Natural killer cell treated with Interleukin-12 subunit alpha and Interleukin-12 subunit beta and Interleukin-15 and Interleukin-18, amount 100 ng/mL, for 72 hours (primary cell): ENCODE measurements at regions not wholly inside any gene's neighbourhood (a gene's known extent, or its start where the extent isn't known, plus 50 kb on each side); places are given as distances from the start of the nearest gene placed in this dataset.
A peak's percentile ranks its signal among the peaks of the same experiment; 100 is the strongest.

Source experiments
- ATAC-seq, 2 donors: fragments of 150-1000 bp; cut with Tn5 transposase in 1 of 2; sonication (Bioruptor Pico), chemical (Tn5 transposase) in 1 of 2; 2 replicates each; pipeline ENCODE4 v1.10.0; 2021
- DNase-seq: peaks from one replicate; pipeline ENCODE4 v3.0.0; 2022; ENCODE audit warnings: low spot score
- H3K27ac Mint-ChIP-seq, 2 donors: 1 replicate in 1 of 2; 2 replicates in 1 of 2; pipeline ENCODE4 v1.8.0; 2022; ENCODE audit warnings: mixed read lengths in 2 of 2, mild to moderate bottlenecking in 1 of 2, moderate library complexity in 1 of 2
- H3K27me3 Mint-ChIP-seq, 2 donors: 1 replicate in 1 of 2; 2 replicates in 1 of 2; pipeline ENCODE4 v1.8.0; 2022; ENCODE audit warnings: mixed read lengths in 2 of 2
- H3K36me3 Mint-ChIP-seq: one replicate; pipeline ENCODE4 v1.8.0; 2022; ENCODE audit warnings: mixed read lengths
- H3K4me1 Mint-ChIP-seq, 2 donors: 1 replicate in 1 of 2; 2 replicates in 1 of 2; pipeline ENCODE4 v1.8.0; 2022; ENCODE audit warnings: low read depth in 2 of 2, mixed read lengths in 2 of 2, mild to moderate bottlenecking in 1 of 2
- H3K4me3 Mint-ChIP-seq: one replicate; pipeline ENCODE4 v1.8.0; 2022; ENCODE audit warnings: mixed read lengths
- H3K9me3 Mint-ChIP-seq: 2 replicates; pipeline ENCODE4 v1.8.0; 2022; ENCODE audit warnings: mixed read lengths

- Mint-ChIP-seq H3K9me3 (no peaks in the 10 kb centered on the region), H3K4me3 (no peak overlapping the region), H3K36me3 (no peaks in the 10 kb centered on the region), H3K27me3 (peaks cover 0 to 5% of the 10 kb centered on the region in 2 donors), H3K27ac (no peak overlapping the region), H3K4me1 (peaks cover 17 to 22% of the 10 kb centered on the region in 2 donors)
- ATAC-seq (no peak), DNase-seq (no peak)
Measured at GRCh38 chr6:105804424-105804823, 281.7 kb upstream of the PRDM1 start.

GRCh38 chr6:105804000-105804399, 282.1 kb upstream of the PRDM1 start:
- Mint-ChIP-seq H3K27ac (no peak overlapping the region), H3K27me3 (peaks cover 0 to 5% of the 10 kb centered on the region in 2 donors)
- no peak for ATAC-seq

GRCh38 chr6:105803442-105803841, 282.7 kb upstream of the PRDM1 start:
- Mint-ChIP-seq H3K27ac (no peak overlapping the region), H3K4me3 (no peak overlapping the region), H3K4me1 (peaks cover 7 to 12% of the 10 kb centered on the region in 2 donors), H3K27me3 (peaks cover 0 to 5% of the 10 kb centered on the region in 2 donors), H3K36me3 (no peaks in the 10 kb centered on the region), H3K9me3 (no peaks in the 10 kb centered on the region)
- DNase-seq (no peak), ATAC-seq (no peak)

More at GRCh38 chr6:105804000-105804399, 282.1 kb upstream of the PRDM1 start:
- Mint-ChIP-seq H3K9me3 (no peaks in the 10 kb centered on the region), H3K36me3 (no peaks in the 10 kb centered on the region), H3K4me1 (peaks cover 13 to 17% of the 10 kb centered on the region in 2 donors), H3K4me3 (no peak overlapping the region)
- no peak for DNase-seq

GRCh38 chr6:105802703-105803102, 283.4 kb upstream of the PRDM1 start:
- Mint-ChIP-seq H3K9me3 (no peaks in the 10 kb centered on the region), H3K27me3 (peaks cover 0 to 5% of the 10 kb centered on the region in 2 donors)
- ATAC-seq: no peak

GRCh38 chr6:105800871-105801270, 285.3 kb upstream of the PRDM1 start:
- no peak for DNase-seq
- no peak for ATAC-seq
- no peaks in the 10 kb centered on the region for H3K9me3 Mint-ChIP-seq
- no peak overlapping the region for H3K4me3 Mint-ChIP-seq
- no peaks in the 10 kb centered on the region for H3K36me3 Mint-ChIP-seq
- peaks cover 0 to 5% of the 10 kb centered on the region in 2 donors for H3K27me3 Mint-ChIP-seq
- H3K27ac Mint-ChIP-seq: no peak overlapping the region
- peaks cover 1 to 3% of the 10 kb centered on the region in 2 donors for H3K4me1 Mint-ChIP-seq

More at GRCh38 chr6:105802703-105803102, 283.4 kb upstream of the PRDM1 start:
- no peaks in the 10 kb centered on the region for H3K36me3 Mint-ChIP-seq
- no peak overlapping the region for H3K4me3 Mint-ChIP-seq
- no peak overlapping the region for H3K27ac Mint-ChIP-seq
- DNase-seq: no peak
- H3K4me1 Mint-ChIP-seq: peaks cover 0 to 7% of the 10 kb centered on the region in 2 donors

GRCh38 chr6:105800398-105800797, 285.7 kb upstream of the PRDM1 start:
- DNase-seq (no peak), ATAC-seq (no peak)
- Mint-ChIP-seq H3K4me3 (no peak overlapping the region), H3K27ac (no peak overlapping the region), H3K9me3 (no peaks in the 10 kb centered on the region), H3K4me1 (peaks cover 3 to 6% of the 10 kb centered on the region in 2 donors), H3K27me3 (peaks cover 0 to 8% of the 10 kb centered on the region in 2 donors), H3K36me3 (no peaks in the 10 kb centered on the region)

- DNase-seq: no peak
- H3K27ac Mint-ChIP-seq: no peak overlapping the region
- ATAC-seq: no peak
- peaks cover 3 to 16% of the 10 kb centered on the region in 2 donors for H3K4me1 Mint-ChIP-seq
- H3K27me3 Mint-ChIP-seq: peaks cover 0 to 8% of the 10 kb centered on the region in 2 donors
- H3K9me3 Mint-ChIP-seq: no peaks in the 10 kb centered on the region
- no peak overlapping the region for H3K4me3 Mint-ChIP-seq
- no peaks in the 10 kb centered on the region for H3K36me3 Mint-ChIP-seq
Measured at GRCh38 chr6:105799056-105799455, 287.1 kb upstream of the PRDM1 start.

GRCh38 chr6:105797983-105798453, 288.1 kb upstream of the PRDM1 start:
- DNase-seq: no peak
- peaks cover 5 to 23% of the 10 kb centered on the region in 2 donors for H3K4me1 Mint-ChIP-seq
- H3K27ac Mint-ChIP-seq: no peak overlapping the region
- ATAC-seq: no peak
- peaks cover 0 to 8% of the 10 kb centered on the region in 2 donors for H3K27me3 Mint-ChIP-seq
- no peaks in the 10 kb centered on the region for H3K9me3 Mint-ChIP-seq
- H3K4me3 Mint-ChIP-seq: no peak overlapping the region
- no peaks in the 10 kb centered on the region for H3K36me3 Mint-ChIP-seq

GRCh38 chr6:105797286-105797979, 288.7 kb upstream of the PRDM1 start:
- no peaks in the 10 kb centered on the region for H3K9me3 Mint-ChIP-seq
- H3K27me3 Mint-ChIP-seq: peaks cover 0 to 8% of the 10 kb centered on the region in 2 donors
- peaks cover 9 to 27% of the 10 kb centered on the region in 2 donors for H3K4me1 Mint-ChIP-seq
- DNase-seq (no peak), ATAC-seq (no peak)
- no peak overlapping the region for H3K27ac Mint-ChIP-seq
- H3K36me3 Mint-ChIP-seq: no peaks in the 10 kb centered on the region
- no peak overlapping the region for H3K4me3 Mint-ChIP-seq

- H3K4me3 Mint-ChIP-seq: no peak overlapping the region
- H3K36me3 Mint-ChIP-seq: no peaks in the 10 kb centered on the region
- ATAC-seq (peak in 1 of 2 donors; percentile 70), DNase-seq (no peak)
- H3K9me3 Mint-ChIP-seq: no peaks in the 10 kb centered on the region
- H3K4me1 Mint-ChIP-seq: peaks cover 20 to 40% of the 10 kb centered on the region in 2 donors
- peaks cover 0 to 6% of the 10 kb centered on the region in 2 donors for H3K27me3 Mint-ChIP-seq
- peak overlapping the region in 1 of 2 donors; percentile 12 for H3K27ac Mint-ChIP-seq
Measured at GRCh38 chr6:105795913-105796517, 290.1 kb upstream of the PRDM1 start.

GRCh38 chr6:105795366-105795765, 290.8 kb upstream of the PRDM1 start:
- Mint-ChIP-seq H3K27ac (peak overlapping the region in 1 of 2 donors; percentile 12), H3K4me3 (no peak overlapping the region), H3K36me3 (no peaks in the 10 kb centered on the region), H3K4me1 (peaks cover 17 to 41% of the 10 kb centered on the region in 2 donors), H3K27me3 (peaks cover 0 to 3% of the 10 kb centered on the region in 2 donors), H3K9me3 (no peaks in the 10 kb centered on the region)
- no peak for DNase-seq
- no peak for ATAC-seq

GRCh38 chr6:105794870-105795269, 291.3 kb upstream of the PRDM1 start:
- ATAC-seq (no peak), DNase-seq (no peak)
- Mint-ChIP-seq H3K36me3 (no peaks in the 10 kb centered on the region), H3K27ac (no peak overlapping the region), H3K27me3 (peaks cover 0 to 3% of the 10 kb centered on the region in 2 donors), H3K4me1 (peaks cover 17 to 42% of the 10 kb centered on the region in 2 donors), H3K9me3 (no peaks in the 10 kb centered on the region), H3K4me3 (no peak overlapping the region)

- no peaks in the 10 kb centered on the region for H3K36me3 Mint-ChIP-seq
- no peak overlapping the region for H3K4me3 Mint-ChIP-seq
- H3K4me1 Mint-ChIP-seq: peaks cover 17 to 47% of the 10 kb centered on the region in 2 donors
- H3K27ac Mint-ChIP-seq: no peak overlapping the region
- DNase-seq: no peak
- no peak for ATAC-seq
- H3K27me3 Mint-ChIP-seq: peaks cover 0 to 3% of the 10 kb centered on the region in 2 donors
- no peaks in the 10 kb centered on the region for H3K9me3 Mint-ChIP-seq
Measured at GRCh38 chr6:105794239-105794638, 291.9 kb upstream of the PRDM1 start.

GRCh38 chr6:105793130-105793529, 293.0 kb upstream of the PRDM1 start:
- no peak overlapping the region for H3K4me3 Mint-ChIP-seq
- DNase-seq (no peak), ATAC-seq (no peak)
- no peaks in the 10 kb centered on the region for H3K9me3 Mint-ChIP-seq
- H3K36me3 Mint-ChIP-seq: no peaks in the 10 kb centered on the region
- peaks cover 0 to 3% of the 10 kb centered on the region in 2 donors for H3K27me3 Mint-ChIP-seq
- H3K4me1 Mint-ChIP-seq: peaks cover 17 to 50% of the 10 kb centered on the region in 2 donors
- no peak overlapping the region for H3K27ac Mint-ChIP-seq
